Neuronal stem cell (in vitro differentiated cells): ENCODE measurements at regions not wholly inside any gene's neighbourhood (a gene's known extent, or its start where the extent isn't known, plus 50 kb on each side); places are given as distances from the start of the nearest gene placed in this dataset. TPM values are rescaled to one million over a fixed set of nuclear protein-coding genes. Genes with fewer than 3 reads are reported as not detected.

Experiments used
- DNase-seq: peaks from one replicate; pipeline ENCODE4 v3.0.0-alpha.2; 2013; ENCODE audit warnings: low spot score
- H2AFZ ChIP-seq: one replicate; pipeline ENCODE4 v1.6.1; 2013; ENCODE audit warnings: mild to moderate bottlenecking, low read length, inconsistent platforms
- H2AK5ac ChIP-seq: 2 replicates; pipeline ENCODE4 v1.6.1; 2013; ENCODE audit warnings: low read depth, mild to moderate bottlenecking, inconsistent platforms, low read length, moderate library complexity, mixed read lengths
- H2BK120ac ChIP-seq: 2 replicates; pipeline ENCODE4 v1.6.1; 2013; ENCODE audit warnings: low read depth, mild to moderate bottlenecking, inconsistent platforms, low read length, moderate library complexity, mixed read lengths
- H2BK12ac ChIP-seq: one replicate; pipeline ENCODE4 v1.6.1; 2013; ENCODE audit warnings: low read length, inconsistent platforms
- H2BK15ac ChIP-seq: 2 replicates; pipeline ENCODE4 v1.6.1; 2013; ENCODE audit warnings: mild to moderate bottlenecking, low read length, inconsistent platforms, mixed read lengths
- H2BK5ac ChIP-seq: one replicate; pipeline ENCODE4 v1.6.1; 2013; ENCODE audit warnings: inconsistent platforms, mild to moderate bottlenecking, low read length, moderate library complexity
- H3K14ac ChIP-seq: one replicate; pipeline ENCODE4 v1.6.1; 2013; ENCODE audit warnings: low read length, inconsistent platforms
- H3K18ac ChIP-seq: 2 replicates; pipeline ENCODE4 v1.6.1; 2013; ENCODE audit warnings: low read length, inconsistent platforms
- H3K23ac ChIP-seq: 2 replicates; pipeline ENCODE4 v1.6.1; 2013; ENCODE audit warnings: low read depth, mild to moderate bottlenecking, mixed read lengths, low read length, inconsistent platforms; ENCODE audit not compliant: poor library complexity
- H3K27ac ChIP-seq: replicated peaks from 3 replicates; pipeline ENCODE4 v1.5.1; 2013; ENCODE audit warnings: low read length, inconsistent platforms
- H3K27me3 ChIP-seq, 3 experiments: 2 replicates each; pipeline ENCODE4 v1.6.1; 2013; ENCODE audit warnings: low read length in 3 of 3, mild to moderate bottlenecking in 2 of 3, inconsistent platforms in 1 of 3, low read depth in 1 of 3, mixed read lengths in 1 of 3, moderate library complexity in 1 of 3; ENCODE audit not compliant: control insufficient read depth in 3 of 3, insufficient read depth in 3 of 3
- H3K36me3 ChIP-seq, 2 donors: replicated peaks in 1 of 2; 2 replicates each; pipeline ENCODE4 v1.6.1; 2013; ENCODE audit warnings: low read length in 2 of 2; ENCODE audit not compliant: control insufficient read depth in 2 of 2, insufficient read depth in 2 of 2
- H3K4ac ChIP-seq: 2 replicates; pipeline ENCODE4 v1.6.1; 2013; ENCODE audit warnings: inconsistent platforms, mild to moderate bottlenecking, low read length, moderate library complexity
- H3K4me1 ChIP-seq, 2 donors: 1 replicate in 1 of 2; 2 replicates in 1 of 2; pipeline ENCODE4 v1.6.1; 2013; ENCODE audit warnings: low read length in 2 of 2, low read depth in 1 of 2; ENCODE audit not compliant: control insufficient read depth in 2 of 2, insufficient read depth in 1 of 2
- H3K4me2 ChIP-seq: one replicate; pipeline ENCODE4 v1.6.1; 2013; ENCODE audit warnings: mild to moderate bottlenecking, low read length, inconsistent platforms; ENCODE audit not compliant: insufficient read depth, poor library complexity, severe bottlenecking
- H3K4me3 ChIP-seq, 2 donors: 2 replicates each; pipeline ENCODE4 v1.5.1; 2013; ENCODE audit warnings: low read length in 2 of 2, mild to moderate bottlenecking in 2 of 2, inconsistent platforms in 1 of 2, moderate library complexity in 1 of 2
- H3K79me1 ChIP-seq: one replicate; pipeline ENCODE4 v1.6.1; 2013; ENCODE audit warnings: low read depth, mild to moderate bottlenecking, inconsistent platforms, low read length, moderate library complexity
- H3K9ac ChIP-seq: one replicate; pipeline ENCODE4 v1.6.1; 2013; ENCODE audit warnings: mild to moderate bottlenecking, low read depth, low read length, inconsistent platforms; ENCODE audit not compliant: poor library complexity
- H3K9me3 ChIP-seq, 2 donors: replicated peaks in 1 of 2; 2 replicates each; pipeline versions ENCODE3 to v1.6.1; 2013; ENCODE audit warnings: low read length in 2 of 2, mild to moderate bottlenecking in 2 of 2, inconsistent platforms in 1 of 2, low read depth in 1 of 2, mixed read lengths in 1 of 2, moderate library complexity in 1 of 2; ENCODE audit not compliant: control insufficient read depth in 2 of 2, insufficient read depth in 1 of 2
- H4K8ac ChIP-seq: one replicate; pipeline ENCODE4 v1.6.1; 2013; ENCODE audit warnings: low read depth, mild to moderate bottlenecking, inconsistent platforms, low read length, moderate library complexity
- H4K91ac ChIP-seq: one replicate; pipeline ENCODE4 v1.6.1; 2013; ENCODE audit warnings: low read length, low read depth, mild to moderate bottlenecking, inconsistent platforms; ENCODE audit not compliant: poor library complexity
- WGBS, 2 donors: extraction: QIAGEN DNeasy Blood & Tissue Kit; methylation state at CpG; one replicate each; pipeline ENCODE4 v1.1.7; 2013; ENCODE audit warnings: missing lambda C conversion rate in 2 of 2, mixed read lengths in 1 of 2; ENCODE audit not compliant: insufficient read length in 2 of 2, insufficient replicate concordance in 1 of 2; ENCODE audit errors: extremely low coverage in 2 of 2; 5-methylcytosine and 5-hydroxymethylcytosine counted together
- small RNA-seq: library from polyadenylated mRNA; stranded (forward); fragments of <200 nt; extraction: miRNeasy Mini kit (QIAGEN cat#:217004); gene quantifications from one replicate; pipeline ENCODE3, GENCODE V24; 2013; ENCODE audit not compliant: insufficient read depth

DNA sequence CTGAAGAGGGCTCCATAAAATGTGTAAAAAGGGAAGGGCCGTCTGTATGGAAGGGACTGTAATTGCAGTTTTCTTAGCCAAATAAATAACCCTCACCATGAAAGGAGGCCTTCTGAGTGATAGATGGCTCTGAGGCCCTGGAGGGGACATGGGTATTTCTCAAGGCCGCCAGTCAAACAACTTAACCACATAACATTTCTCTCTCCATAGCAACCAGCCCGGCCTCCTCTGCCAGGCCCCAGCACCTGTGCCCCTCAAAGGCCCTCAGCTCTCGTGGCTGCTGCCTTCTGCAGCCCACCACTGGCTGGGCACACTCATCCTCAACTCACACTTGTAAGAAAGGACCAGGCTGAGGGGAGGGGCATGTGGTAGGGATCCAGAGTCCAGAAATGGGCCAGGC, 57.0 kb upstream of the GJB5 start:
- no peak overlapping the region for H4K91ac ChIP-seq
- no peak overlapping the region for H4K8ac ChIP-seq
- no peak overlapping the region for H3K18ac ChIP-seq
- H3K4me1 ChIP-seq, result peaks cover 0 to 1% of the 10 kb centered on the region in 2 donors
- no peak for DNase-seq
- no peaks in the 10 kb centered on the region for H3K79me1 ChIP-seq
- H2BK12ac ChIP-seq, result no peak overlapping the region
- H3K27ac ChIP-seq, result no peak overlapping the region
- H3K9me3 ChIP-seq, result peaks cover 0 to 2% of the 10 kb centered on the region in 2 donors
- no peak overlapping the region for H2AFZ ChIP-seq
- H3K27me3 ChIP-seq, result peaks cover 0 to 14% (median 0%) of the 10 kb centered on the region in 3 experiments
- no peak overlapping the region for H3K14ac ChIP-seq
- no peak overlapping the region for H3K23ac ChIP-seq
- H3K4ac ChIP-seq, result no peak overlapping the region
- whole genome bisulfite sequencing, 2 donors, result no CpG with 5 or more reads among the region's 4 CpGs
- no peak overlapping the region for H3K4me3 ChIP-seq
- no peak overlapping the region for H2AK5ac ChIP-seq
- no peak overlapping the region for H3K9ac ChIP-seq
- no peaks in the 10 kb centered on the region for H3K36me3 ChIP-seq
- H2BK15ac ChIP-seq, result no peak overlapping the region
- H2BK120ac ChIP-seq, result no peak overlapping the region
- H2BK5ac ChIP-seq, result no peak overlapping the region
- H3K4me2 ChIP-seq, result no peak overlapping the region

DNA sequence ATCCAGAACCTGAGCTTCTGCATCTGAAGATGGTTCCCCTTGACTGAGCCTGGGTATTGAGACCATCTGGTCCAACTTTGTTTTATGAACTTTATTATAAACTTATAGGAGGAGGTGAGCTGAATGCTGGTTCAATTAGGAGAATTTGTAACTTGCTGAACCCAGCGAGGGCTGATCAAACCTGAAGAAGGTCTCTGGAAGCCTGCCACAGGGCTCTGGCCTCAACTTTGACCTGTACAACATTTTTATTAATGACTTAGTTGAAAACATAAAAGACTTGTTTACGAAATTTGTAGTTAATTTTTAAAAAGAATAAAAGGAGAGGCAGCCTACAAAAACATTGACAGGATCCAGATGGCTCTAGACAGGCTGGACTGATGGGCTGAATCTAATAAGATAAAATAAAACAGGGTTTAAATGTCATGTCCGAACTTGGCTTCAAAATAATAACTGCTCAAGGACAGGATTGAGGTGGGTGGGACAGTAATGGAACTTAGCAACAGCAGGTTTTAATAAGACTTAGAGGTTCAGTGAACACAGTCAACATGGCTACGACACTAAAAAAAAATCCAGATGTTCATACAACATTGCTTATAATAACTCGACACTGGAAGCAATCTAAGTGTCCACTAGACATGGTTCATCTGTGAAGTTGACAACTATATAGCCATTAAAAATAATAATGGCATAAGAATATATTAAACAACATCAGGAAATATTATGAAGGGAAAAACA, 53.4 kb upstream of the GJB5 start:
- no peak overlapping the region for H3K4me2 ChIP-seq
- H4K8ac ChIP-seq, result no peak overlapping the region
- H4K91ac ChIP-seq, result no peak overlapping the region
- no peak overlapping the region for H2BK120ac ChIP-seq
- H3K23ac ChIP-seq, result no peak overlapping the region
- H3K14ac ChIP-seq, result no peak overlapping the region
- H2BK15ac ChIP-seq, result no peak overlapping the region
- H3K4ac ChIP-seq, result no peak overlapping the region
- WGBS, 2 donors, result no CpG with 5 or more reads among the region's 5 CpGs
- DNase-seq, result no peak
- no peak overlapping the region for H2AK5ac ChIP-seq
- no peak overlapping the region for H3K9ac ChIP-seq
- H3K27ac ChIP-seq, result no peak overlapping the region
- no peaks in the 10 kb centered on the region for H3K36me3 ChIP-seq
- H3K79me1 ChIP-seq, result no peaks in the 10 kb centered on the region
- no peak overlapping the region for H2BK5ac ChIP-seq
- H2BK12ac ChIP-seq, result no peak overlapping the region
- no peak overlapping the region for H3K18ac ChIP-seq
- no peak overlapping the region for H3K4me3 ChIP-seq
- peaks cover 0 to 4% of the 10 kb centered on the region in 2 donors for H3K4me1 ChIP-seq
- no peaks in the 10 kb centered on the region for H3K9me3 ChIP-seq
- H2AFZ ChIP-seq, result no peak overlapping the region
- peaks cover 0 to 27% (median 0%) of the 10 kb centered on the region in 3 experiments for H3K27me3 ChIP-seq

Small RNA genes lying in the stretch of these regions (small RNA-seq; reads per million reads assigned to genes)
- not detected for gene MIR552
